Brain pericyte (primary cell): ENCODE measurements at regions not wholly inside any gene's neighbourhood (a gene's known extent, or its start where the extent isn't known, plus 50 kb on each side); places are given as distances from the start of the nearest gene placed in this dataset.

Experiments used
- DNase-seq: peaks from one replicate; pipeline ENCODE4 v3.0.0-alpha.2; 2012; ENCODE audit warnings: low read depth, low spot score

- no peak for DNase-seq
Observed at GRCh38 chr2:128790541-128791001, 471.9 kb upstream of the HS6ST1 start.

GRCh38 chr2:128791120-128791984 is 472.7 kb upstream of the HS6ST1 start:
- DNase-seq = no peak

- no peak for DNase-seq
Observed at GRCh38 chr2:128791985-128792320, 473.3 kb upstream of the HS6ST1 start.

GRCh38 chr2:128792476-128793054 is 473.9 kb upstream of the HS6ST1 start:
- DNase-seq = no peak

- DNase-seq = no peak
Observed at GRCh38 chr2:128793404-128793803, 474.7 kb upstream of the HS6ST1 start.

GRCh38 chr2:128794285-128794684 is 475.6 kb upstream of the HS6ST1 start:
- DNase-seq = no peak

GRCh38 chr2:128796321-128796720 is 477.7 kb upstream of the HS6ST1 start:
- DNase-seq = no peak

- no peak for DNase-seq
Observed at GRCh38 chr2:128797092-128797491, 478.4 kb upstream of the HS6ST1 start.

GRCh38 chr2:128797533-128797932 is 478.9 kb upstream of the HS6ST1 start:
- no peak for DNase-seq

GRCh38 chr2:128797937-128798336 is 479.3 kb upstream of the HS6ST1 start:
- no peak for DNase-seq

GRCh38 chr2:128798502-128799283 is 480.0 kb upstream of the HS6ST1 start:
- no peak for DNase-seq

- DNase-seq = no peak
Observed at GRCh38 chr2:128799284-128799552, 480.6 kb upstream of the HS6ST1 start.

- no peak for DNase-seq
Observed at GRCh38 chr2:128799730-128800129, 481.1 kb upstream of the HS6ST1 start.

- DNase-seq = no peak
Observed at GRCh38 chr2:128801576-128801975, 482.9 kb upstream of the HS6ST1 start.

GRCh38 chr2:128803222-128803621 is 484.6 kb upstream of the HS6ST1 start:
- no peak for DNase-seq

- DNase-seq = no peak
Observed at GRCh38 chr2:128805237-128805636, 486.6 kb upstream of the HS6ST1 start.

GRCh38 chr2:128805918-128806317 is 487.2 kb upstream of the HS6ST1 start:
- DNase-seq = no peak

GRCh38 chr2:128807317-128807716 is 488.6 kb upstream of the HS6ST1 start:
- no peak for DNase-seq

- no peak for DNase-seq
Observed at GRCh38 chr2:128808462-128809258, 490.0 kb upstream of the HS6ST1 start.

- DNase-seq = no peak
Observed at GRCh38 chr2:128809259-128809636, 490.6 kb upstream of the HS6ST1 start.

- no peak for DNase-seq
Observed at GRCh38 chr2:128809880-128810279, 491.2 kb upstream of the HS6ST1 start.
